Peyer's patch (tissue), 4 donors: ENCODE measurements at regions not wholly inside any gene's neighbourhood (a gene's known extent, or its start where the extent isn't known, plus 50 kb on each side); places are given as distances from the start of the nearest gene placed in this dataset.

ENCODE experiments used
- CTCF ChIP-seq, 6 experiments: fragments of 450-650 bp in 4 of 6; fragments of 200-600 bp in 2 of 6; sonication (generic) in 1 of 6; IDR thresholded peaks; one replicate each; pipeline ENCODE4 v1.5.1; 2017 to 2019; ENCODE audit warnings: antibody characterized with exemption in 6 of 6, mild to moderate bottlenecking in 3 of 6, moderate library complexity in 1 of 6
- POLR2A ChIP-seq, 2 donors: fragments of 450-650 bp; IDR thresholded peaks; one replicate each; pipeline ENCODE4 v1.5.1; 2017; ENCODE audit warnings: antibody characterized with exemption in 2 of 2, mild to moderate bottlenecking in 2 of 2, moderate library complexity in 2 of 2

GRCh38 chr1:221948459-221948858 lies 206.6 kb upstream of the DUSP10 start:
- TF ChIP-seq CTCF (IDR thresholded peaks at IDR 0.05), result no peak
- TF ChIP-seq POLR2A (IDR thresholded peaks at IDR 0.05), result no peak
